ENCODE measurements at regions not wholly inside any gene's neighbourhood (a gene's known extent, or its start where the extent isn't known, plus 50 kb on each side); places are given as distances from the start of the nearest gene placed in this dataset.

DNA sequence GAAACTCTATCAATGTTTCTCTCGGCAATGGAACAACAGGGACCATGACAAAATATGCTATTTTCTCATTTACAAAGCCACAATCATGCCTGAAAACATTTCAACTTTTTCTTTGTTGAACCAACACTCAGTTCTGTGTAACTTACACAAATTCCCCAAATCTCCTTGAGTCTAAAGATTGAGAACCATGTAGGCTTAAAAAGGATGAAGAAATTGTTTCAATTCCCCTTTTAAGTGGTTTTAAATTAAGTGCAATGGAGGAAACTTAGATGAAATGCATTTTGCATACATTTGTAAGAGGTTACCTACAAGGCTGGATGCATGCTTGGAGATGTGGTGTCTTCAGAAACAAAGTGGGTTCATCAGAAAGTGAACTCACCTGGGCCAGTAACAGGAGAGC is 566.4 kb upstream of the CDH11 start:
- intact Hi-C loops (cut with micrococcal nuclease): no loop called here
- ATAC-seq (ENCODE audit: low read depth): no peak
- Histone ChIP-seq H3K79me1 (ENCODE audit: low read depth in 1 of 2, low read length in 2 of 2) (no peaks in the 10 kb centered on the region), H3K36me3 (ENCODE audit: control insufficient read depth, insufficient read depth, low read length) (no peaks in the 10 kb centered on the region), H4K5ac (ENCODE audit: low read depth, low read length) (no peak overlapping the region), H2AK5ac (ENCODE audit: low read depth, low read length) (no peak overlapping the region), H3K9me1 (ENCODE audit: insufficient read depth, low read length) (no peaks in the 10 kb centered on the region), H3K4me2 (ENCODE audit: low read depth, low read length) (no peak overlapping the region), H4K20me1 (ENCODE audit: insufficient read depth, low read length) (no peaks in the 10 kb centered on the region), H3K4ac (ENCODE audit: low read depth, low read length) (no peak overlapping the region), H3K18ac (ENCODE audit: low read depth, low read length) (no peak overlapping the region), H3K4me1 (ENCODE audit: control insufficient read depth, insufficient read depth, low read length) (no peaks in the 10 kb centered on the region), H2BK5ac (ENCODE audit: low read depth, low read length, poor library complexity, severe bottlenecking) (no peak overlapping the region), H3K27ac (ENCODE audit: insufficient read depth, low read length) (no peak overlapping the region), H3K23ac (ENCODE audit: low read depth, low read length) (no peak overlapping the region), H2BK20ac (ENCODE audit: low read depth, low read length) (no peak overlapping the region), H2BK120ac (ENCODE audit: low read depth, low read length) (no peak overlapping the region), H3K9ac (ENCODE audit: low read depth, low read length) (no peak overlapping the region), H3K14ac (replicated peaks; ENCODE audit: low read depth, low read length) (no peak overlapping the region), H3K4me3 (ENCODE audit: insufficient read depth, low read depth, low read length) (no peak overlapping the region), H2AFZ (replicated peaks; ENCODE audit: low read length, poor library complexity) (no peak overlapping the region), H4K8ac (ENCODE audit: low read depth in 2 of 2, low read length in 2 of 2) (no peak overlapping the region), H3K27me3 (ENCODE audit: control insufficient read depth, insufficient read depth, low read length) (peaks cover 7% of the 10 kb centered on the region), H3K56ac (ENCODE audit: extremely low read depth, insufficient read depth, low read length) (no peak overlapping the region), H2BK15ac (ENCODE audit: low read depth, low read length) (no peak overlapping the region), H2AK9ac (replicated peaks; ENCODE audit: low read depth, low read length, poor library complexity) (no peak overlapping the region), H4K91ac (ENCODE audit: insufficient read depth, low read depth, low read length) (no peak overlapping the region), H3K9me3 (ENCODE audit: control insufficient read depth, insufficient read depth, low read length) (0 out of 2 replicates have a peak, but pooled peaks cover 1% of the 10 kb centered on the region)
- WGBS, 2 experiments (ENCODE audit: extremely low coverage in 2 of 2, insufficient read length in 1 of 2): no CpG with 5 or more reads among the region's 1 CpG
- TF ChIP-seq RFX5 (IDR thresholded peaks at IDR 0.05; ENCODE audit: low read depth, low read length) (no peak), POLR2A (IDR thresholded peaks at IDR 0.05; ENCODE audit: low read depth, low read length) (no peak), CEBPB (IDR thresholded peaks at IDR 0.05; ENCODE audit: low read depth, low read length) (no peak), MXI1 (IDR thresholded peaks at IDR 0.05; ENCODE audit: borderline replicate concordance, low read depth, low read length) (no peak), CHD1 (IDR thresholded peaks at IDR 0.05; ENCODE audit: low read depth, low read length) (no peak), FOS (IDR thresholded peaks at IDR 0.05; ENCODE audit: low read depth, low read length) (no peak), MAZ (IDR thresholded peaks at IDR 0.05; ENCODE audit: borderline replicate concordance, low read depth, low read length) (no peak), RAD21 (IDR thresholded peaks at IDR 0.05; ENCODE audit: low read length) (no peak), SMC3 (IDR thresholded peaks at IDR 0.05; ENCODE audit: low read depth, low read length) (no peak), MAFK (IDR thresholded peaks at IDR 0.05; ENCODE audit: low read depth, low read length) (no peak)
- DNase-seq: no peak
- no TSS peak for BruUV-seq (replicated peaks)
- in situ Hi-C loops (cut with MboI; ENCODE audit: low sequenced_read_pairs): no loop called here
- CTCF ChIA-PET: no interaction called here
- dilution Hi-C loops (cut with HindIII; ENCODE audit: low sequenced_read_pairs, unreplicated experiment): no loop called here
- POLR2A ChIA-PET (ENCODE audit: unreplicated experiment): no interaction called here
